HEK293 (cell line): ENCODE measurements at regions not wholly inside any gene's neighbourhood (a gene's known extent, or its start where the extent isn't known, plus 50 kb on each side); places are given as distances from the start of the nearest gene placed in this dataset.

Experiments used
- HOXC10 ChIP-seq: sonication (generic); formaldehyde crosslinking; IDR thresholded peaks from 2 replicates; pipeline ENCODE4 v1.8.1; 2023; ENCODE audit warnings: mild to moderate bottlenecking, missing genetic modification reagents
- PRDM6 ChIP-seq: fragments of 450-650 bp; formaldehyde crosslinking; IDR thresholded peaks from 2 replicates; pipeline ENCODE4 v1.5.1; 2017; ENCODE audit warnings: missing biosample characterization, missing genetic modification characterization
- RBAK ChIP-seq: fragments of 450-650 bp; formaldehyde crosslinking; IDR thresholded peaks from 2 replicates; pipeline ENCODE4 v1.5.1; 2016; ENCODE audit warnings: missing biosample characterization, missing genetic modification characterization
- SALL2 ChIP-seq: fragments of 450-650 bp; formaldehyde crosslinking; IDR thresholded peaks from 2 replicates; pipeline ENCODE4 v1.5.0; 2017; ENCODE audit warnings: missing biosample characterization, mild to moderate bottlenecking, missing genetic modification characterization, borderline replicate concordance
- SP3 ChIP-seq: fragments of 450-650 bp; formaldehyde crosslinking; IDR thresholded peaks from 2 replicates; pipeline ENCODE4 v1.5.1; 2016; ENCODE audit warnings: missing biosample characterization, missing genetic modification characterization
- WT1 ChIP-seq: fragments of 450-650 bp; formaldehyde crosslinking; IDR thresholded peaks from 2 replicates; pipeline ENCODE4 v1.5.1; 2016; ENCODE audit warnings: missing biosample characterization, missing genetic modification characterization
- YY1 ChIP-seq: fragments of 450-650 bp; formaldehyde crosslinking; IDR thresholded peaks from 2 replicates; pipeline ENCODE4 v1.5.1; 2018; ENCODE audit warnings: missing biosample characterization, missing genetic modification characterization
- ZBTB48 ChIP-seq: fragments of 450-650 bp; formaldehyde crosslinking; IDR thresholded peaks from 2 replicates; pipeline ENCODE4 v1.5.1; 2016; ENCODE audit warnings: missing biosample characterization, missing genetic modification characterization
- ZFP69B ChIP-seq: fragments of 450-650 bp; formaldehyde crosslinking; IDR thresholded peaks from 2 replicates; pipeline ENCODE4 v1.5.1; 2016; ENCODE audit warnings: missing biosample characterization, missing genetic modification characterization
- ZNF169 ChIP-seq: fragments of 450-650 bp; formaldehyde crosslinking; IDR thresholded peaks from 2 replicates; pipeline ENCODE4 v1.5.1; 2016; ENCODE audit warnings: missing biosample characterization, missing genetic modification characterization
- ZNF211 ChIP-seq: fragments of 450-650 bp; formaldehyde crosslinking; IDR thresholded peaks from 2 replicates; pipeline ENCODE4 v1.5.1; 2016; ENCODE audit warnings: low read depth, missing biosample characterization, missing genetic modification characterization
- ZNF23 ChIP-seq: fragments of 450-650 bp; formaldehyde crosslinking; IDR thresholded peaks from 2 replicates; pipeline ENCODE4 v1.5.1; 2016; ENCODE audit warnings: missing biosample characterization, missing genetic modification characterization, borderline replicate concordance
- ZNF248 ChIP-seq: fragments of 450-650 bp; formaldehyde crosslinking; IDR thresholded peaks from 2 replicates; pipeline ENCODE4 v1.5.1; 2017; ENCODE audit warnings: missing biosample characterization, missing genetic modification characterization
- ZNF26 ChIP-seq: fragments of 450-650 bp; formaldehyde crosslinking; IDR thresholded peaks from 2 replicates; pipeline ENCODE4 v1.5.1; 2016; ENCODE audit warnings: missing biosample characterization, missing genetic modification characterization
- ZNF280D ChIP-seq: fragments of 450-650 bp; formaldehyde crosslinking; IDR thresholded peaks from 2 replicates; pipeline ENCODE4 v1.5.1; 2016; ENCODE audit warnings: missing biosample characterization, missing genetic modification characterization
- ZNF292 ChIP-seq: fragments of 450-650 bp; formaldehyde crosslinking; IDR thresholded peaks from 2 replicates; pipeline ENCODE4 v1.5.1; 2016; ENCODE audit warnings: low read depth, missing biosample characterization, missing genetic modification characterization, borderline replicate concordance
- ZNF302 ChIP-seq: fragments of 450-650 bp; formaldehyde crosslinking; IDR thresholded peaks from 2 replicates; pipeline ENCODE4 v1.5.1; 2016; ENCODE audit warnings: missing biosample characterization, missing genetic modification characterization, low read depth
- ZNF335 ChIP-seq: fragments of 450-650 bp; formaldehyde crosslinking; conservative IDR thresholded peaks from 2 replicates; pipeline ENCODE4 v1.5.1; 2016; ENCODE audit warnings: missing biosample characterization, missing genetic modification characterization
- ZNF354C ChIP-seq: fragments of 450-650 bp; formaldehyde crosslinking; IDR thresholded peaks from 2 replicates; pipeline ENCODE4 v1.5.1; 2016; ENCODE audit warnings: missing biosample characterization, missing genetic modification characterization, low read depth, borderline replicate concordance
- ZNF37A ChIP-seq: fragments of 450-650 bp; IDR thresholded peaks from 2 replicates; pipeline ENCODE4 v1.5.1; 2018; ENCODE audit warnings: missing biosample characterization, missing genetic modification characterization
- ZNF510 ChIP-seq: fragments of 450-650 bp; formaldehyde crosslinking; IDR thresholded peaks from 2 replicates; pipeline ENCODE4 v1.5.1; 2018; ENCODE audit warnings: mild to moderate bottlenecking, missing genetic modification characterization, missing biosample characterization; ENCODE audit not compliant: insufficient replicate concordance
- ZNF549 ChIP-seq: fragments of 450-650 bp; IDR thresholded peaks from 2 replicates; pipeline ENCODE4 v1.5.1; 2018; ENCODE audit warnings: missing biosample characterization, missing genetic modification characterization, mild to moderate bottlenecking, inconsistent platforms, moderate library complexity
- ZNF585B ChIP-seq: fragments of 450-650 bp; formaldehyde crosslinking; IDR thresholded peaks from 2 replicates; pipeline ENCODE4 v1.5.1; 2016; ENCODE audit warnings: missing biosample characterization, missing genetic modification characterization
- ZNF658 ChIP-seq: fragments of 450-650 bp; formaldehyde crosslinking; IDR thresholded peaks from 2 replicates; pipeline ENCODE4; 2016; ENCODE audit warnings: missing biosample characterization, missing genetic modification characterization
- ZNF660 ChIP-seq: fragments of 450-650 bp; IDR thresholded peaks from 2 replicates; pipeline ENCODE4 v1.5.1; 2018; ENCODE audit warnings: missing biosample characterization, mild to moderate bottlenecking, missing genetic modification characterization
- ZNF701 ChIP-seq: fragments of 450-650 bp; formaldehyde crosslinking; IDR thresholded peaks from 2 replicates; pipeline ENCODE4 v1.5.1; 2016; ENCODE audit warnings: missing biosample characterization, missing genetic modification characterization
- ZNF768 ChIP-seq: fragments of 450-650 bp; formaldehyde crosslinking; IDR thresholded peaks from 2 replicates; pipeline ENCODE4 v1.5.1; 2018; ENCODE audit warnings: missing biosample characterization, mild to moderate bottlenecking, missing genetic modification characterization
- ZSCAN16 ChIP-seq: fragments of 450-650 bp; formaldehyde crosslinking; IDR thresholded peaks from 2 replicates; pipeline ENCODE4 v1.5.1; 2016; ENCODE audit warnings: missing biosample characterization, missing genetic modification characterization
- ZSCAN23 ChIP-seq: fragments of 450-650 bp; formaldehyde crosslinking; IDR thresholded peaks from 2 replicates; pipeline ENCODE4 v1.5.1; 2016; ENCODE audit warnings: missing biosample characterization, missing genetic modification characterization
- TF ChIP-seq, protein P1 (sequence below): fragments of 450-650 bp; IDR thresholded peaks from 2 replicates; pipeline ENCODE4 v1.5.1; 2018; ENCODE audit warnings: missing biosample characterization, missing genetic modification characterization
- TF ChIP-seq, protein P2 (sequence below): fragments of 450-650 bp; formaldehyde crosslinking; IDR thresholded peaks from 2 replicates; pipeline ENCODE4 v1.5.1; 2017; ENCODE audit warnings: missing biosample characterization, missing genetic modification characterization

DNA sequence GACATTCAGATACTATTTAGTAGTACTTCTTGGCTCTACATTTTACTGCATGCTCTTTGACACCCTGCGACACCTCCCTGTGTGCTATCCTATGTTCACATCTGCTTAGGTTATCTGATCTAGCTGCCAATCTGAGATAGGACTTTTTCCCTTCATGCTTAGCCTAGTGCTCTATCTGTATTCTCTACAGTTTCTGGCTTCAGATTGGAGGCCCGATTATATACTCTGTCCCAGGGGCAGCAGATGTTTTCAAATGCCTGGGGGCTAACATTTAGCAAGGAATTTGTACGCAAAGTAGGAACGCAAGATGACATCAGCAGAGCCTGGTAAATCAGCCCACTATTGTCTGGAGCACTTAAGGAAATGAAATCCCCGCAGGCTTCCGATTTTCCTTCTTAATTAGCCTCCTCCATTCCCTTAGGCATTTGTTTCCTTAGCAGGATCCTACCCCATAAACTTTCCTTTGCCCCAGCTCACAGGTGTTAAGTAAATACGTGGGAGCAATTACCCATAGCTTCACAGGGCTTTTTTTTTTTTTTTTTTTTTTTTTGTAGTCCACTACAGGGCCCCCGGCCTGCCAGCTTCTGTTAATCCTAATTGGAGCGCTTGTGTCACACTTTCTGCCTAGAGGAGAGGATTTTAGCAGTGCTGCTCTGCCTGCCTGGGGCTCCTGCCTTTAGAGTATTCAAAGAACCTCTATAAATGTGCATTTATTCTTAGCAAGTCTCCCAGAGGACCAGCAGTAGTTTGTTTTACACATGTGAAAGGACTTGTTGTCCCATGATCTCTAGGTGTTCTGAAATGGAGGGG lies 61.1 kb upstream of the LPAR1 start (continued):
- no peak for TF ChIP-seq ZNF169 (tag by site-specific recombination)
- no peak for TF ChIP-seq ZNF585B (tag by site-specific recombination)
- TF ChIP-seq ZNF701 = no peak
- TF ChIP-seq HOXC10 = no peak
- 0 out of 2 replicates have a peak, but pooled peaks have one; percentile 47 for TF ChIP-seq ZNF660 (tag by site-specific recombination)
- no peak for TF ChIP-seq ZNF280D (tag by site-specific recombination)
- TF ChIP-seq ZNF549 (tag by site-specific recombination) = no peak
- no peak for TF ChIP-seq ZNF292 (tag by site-specific recombination)
- TF ChIP-seq SP3 = no peak
- TF ChIP-seq ZNF354C (tag by site-specific recombination) = no peak
- TF ChIP-seq ZNF510 (tag by site-specific recombination) = no peak
- no peak for TF ChIP-seq ZNF23 (tag by site-specific recombination)
- TF ChIP-seq, protein P1, sequence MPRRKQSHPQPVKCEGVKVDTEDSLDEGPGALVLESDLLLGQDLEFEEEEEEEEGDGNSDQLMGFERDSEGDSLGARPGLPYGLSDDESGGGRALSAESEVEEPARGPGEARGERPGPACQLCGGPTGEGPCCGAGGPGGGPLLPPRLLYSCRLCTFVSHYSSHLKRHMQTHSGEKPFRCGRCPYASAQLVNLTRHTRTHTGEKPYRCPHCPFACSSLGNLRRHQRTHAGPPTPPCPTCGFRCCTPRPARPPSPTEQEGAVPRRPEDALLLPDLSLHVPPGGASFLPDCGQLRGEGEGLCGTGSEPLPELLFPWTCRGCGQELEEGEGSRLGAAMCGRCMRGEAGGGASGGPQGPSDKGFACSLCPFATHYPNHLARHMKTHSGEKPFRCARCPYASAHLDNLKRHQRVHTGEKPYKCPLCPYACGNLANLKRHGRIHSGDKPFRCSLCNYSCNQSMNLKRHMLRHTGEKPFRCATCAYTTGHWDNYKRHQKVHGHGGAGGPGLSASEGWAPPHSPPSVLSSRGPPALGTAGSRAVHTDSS (tag by site-specific recombination) = no peak
- TF ChIP-seq RBAK = no peak
- TF ChIP-seq ZBTB48 (tag by site-specific recombination) = peak; percentile 38; the same call in 1 of the 2 replicates
- no peak for TF ChIP-seq ZNF768 (tag by site-specific recombination)
- no peak for TF ChIP-seq ZNF248 (tag by site-specific recombination)
- TF ChIP-seq SALL2 (tag by site-specific recombination) = no peak
- TF ChIP-seq PRDM6 = peak; percentile 97
- peak; percentile 89 for TF ChIP-seq WT1 (tag by site-specific recombination)
- no peak for TF ChIP-seq YY1 (tag by site-specific recombination)
- no peak for TF ChIP-seq ZNF37A
- no peak for TF ChIP-seq ZNF658 (tag by site-specific recombination)
- no peak for TF ChIP-seq ZSCAN16 (tag by site-specific recombination)
- TF ChIP-seq ZSCAN23 (tag by site-specific recombination) = peak; percentile 45; the same call in 1 of the 2 replicates
- TF ChIP-seq ZNF302 (tag by site-specific recombination) = no peak
- TF ChIP-seq ZNF335 (tag by site-specific recombination) = no peak; the same call in none of the 2 replicates
- no peak for TF ChIP-seq ZNF26 (tag by site-specific recombination)
- no peak for TF ChIP-seq ZFP69B
- no peak for TF ChIP-seq ZNF211
- TF ChIP-seq, protein P2, sequence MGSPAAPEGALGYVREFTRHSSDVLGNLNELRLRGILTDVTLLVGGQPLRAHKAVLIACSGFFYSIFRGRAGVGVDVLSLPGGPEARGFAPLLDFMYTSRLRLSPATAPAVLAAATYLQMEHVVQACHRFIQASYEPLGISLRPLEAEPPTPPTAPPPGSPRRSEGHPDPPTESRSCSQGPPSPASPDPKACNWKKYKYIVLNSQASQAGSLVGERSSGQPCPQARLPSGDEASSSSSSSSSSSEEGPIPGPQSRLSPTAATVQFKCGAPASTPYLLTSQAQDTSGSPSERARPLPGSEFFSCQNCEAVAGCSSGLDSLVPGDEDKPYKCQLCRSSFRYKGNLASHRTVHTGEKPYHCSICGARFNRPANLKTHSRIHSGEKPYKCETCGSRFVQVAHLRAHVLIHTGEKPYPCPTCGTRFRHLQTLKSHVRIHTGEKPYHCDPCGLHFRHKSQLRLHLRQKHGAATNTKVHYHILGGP (tag by site-specific recombination) = peak; percentile 12; the same call in 1 of the 2 replicates
